ENCODE measurements at regions not wholly inside any gene's neighbourhood (a gene's known extent, or its start where the extent isn't known, plus 50 kb on each side); places are given as distances from the start of the nearest gene placed in this dataset.
"Not testable (repeated sequence)": the region's sequence is repeated elsewhere in the genome, so short reads cannot be mapped to it uniquely, and the experiment has no call there.

DNA sequence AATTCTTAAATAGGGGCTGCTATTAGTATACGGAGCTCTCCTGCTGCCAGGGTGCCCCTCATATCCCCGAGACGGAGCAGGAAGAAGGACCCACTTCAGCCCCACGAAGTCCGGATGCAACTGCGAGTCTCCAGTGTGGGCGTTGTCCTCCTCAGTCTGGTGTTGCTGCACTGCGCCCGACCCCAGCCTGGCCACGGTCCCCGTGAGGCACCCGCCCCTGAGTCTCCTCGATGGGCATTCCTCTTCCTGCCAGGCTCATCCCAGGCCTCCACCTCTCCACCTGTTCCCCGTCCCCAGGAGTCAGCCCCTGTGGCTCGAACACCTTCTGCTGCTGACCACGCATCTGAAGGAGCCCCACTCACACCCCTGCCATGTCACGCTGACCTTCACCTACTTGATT lies 68.1 kb upstream of the SFSWAP start:
- no peak for DNase-seq

DNA sequence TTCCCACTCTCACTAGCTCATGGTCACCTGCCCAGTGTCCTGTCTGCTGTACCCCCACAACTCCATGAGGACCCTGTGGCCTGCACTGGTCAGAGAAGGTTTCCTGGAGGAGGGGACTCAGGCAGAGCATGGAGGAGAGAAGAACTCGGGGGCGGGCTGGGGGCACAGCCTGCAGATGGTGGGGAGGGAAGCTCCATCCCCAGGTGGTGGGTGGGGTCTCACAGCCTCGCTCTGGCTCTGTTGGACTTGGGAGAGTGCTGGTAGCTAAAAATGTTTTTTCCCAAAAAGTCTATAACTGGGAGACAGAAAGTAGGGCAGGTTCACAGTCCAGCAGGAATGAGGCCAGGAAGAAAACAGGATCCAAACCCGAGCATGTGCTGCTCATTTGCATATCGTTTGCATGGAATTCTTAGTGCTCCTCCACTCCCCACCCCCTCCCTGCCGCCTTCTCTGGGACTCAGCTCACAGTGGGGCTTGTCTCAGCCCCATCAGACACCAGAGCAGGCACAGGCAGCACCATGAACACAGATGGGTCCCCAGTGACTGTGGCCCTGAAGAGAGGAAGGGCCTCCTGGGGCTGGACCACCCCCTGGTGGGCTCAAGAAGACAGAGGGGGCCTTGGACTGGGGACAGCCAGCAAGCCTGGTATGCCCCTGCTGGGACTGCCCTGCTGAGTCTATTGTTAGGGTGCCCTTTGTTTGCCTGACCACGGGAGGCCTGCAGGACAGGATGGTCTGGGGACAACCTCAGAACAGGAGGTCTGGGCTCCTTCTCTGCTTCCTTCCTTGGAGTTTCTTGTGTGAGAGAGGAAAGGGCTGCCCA lies 67.0 kb upstream of the SFSWAP start:
- no peak for DNase-seq

DNA sequence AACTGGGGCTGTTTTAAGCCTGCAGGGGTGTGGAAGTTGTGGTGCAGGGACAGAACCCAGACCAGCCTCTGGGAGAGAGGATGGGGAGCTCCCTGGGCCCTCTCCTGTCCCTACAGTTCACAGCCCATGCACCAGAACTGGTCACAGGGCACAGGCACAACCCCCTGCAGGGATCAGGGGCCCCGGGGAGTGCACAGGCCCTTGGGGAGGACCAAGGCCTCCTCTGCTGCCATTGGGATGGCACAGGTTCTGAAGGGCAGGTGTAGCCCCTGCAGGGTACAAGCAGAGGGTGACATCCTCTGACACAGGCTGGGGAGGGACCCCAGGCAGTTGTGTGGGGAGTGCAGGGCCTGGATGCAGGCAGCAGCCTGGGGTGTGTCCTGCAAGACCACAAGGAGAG lies 66.4 kb upstream of the SFSWAP start:
- DNase-seq = no peak

DNA sequence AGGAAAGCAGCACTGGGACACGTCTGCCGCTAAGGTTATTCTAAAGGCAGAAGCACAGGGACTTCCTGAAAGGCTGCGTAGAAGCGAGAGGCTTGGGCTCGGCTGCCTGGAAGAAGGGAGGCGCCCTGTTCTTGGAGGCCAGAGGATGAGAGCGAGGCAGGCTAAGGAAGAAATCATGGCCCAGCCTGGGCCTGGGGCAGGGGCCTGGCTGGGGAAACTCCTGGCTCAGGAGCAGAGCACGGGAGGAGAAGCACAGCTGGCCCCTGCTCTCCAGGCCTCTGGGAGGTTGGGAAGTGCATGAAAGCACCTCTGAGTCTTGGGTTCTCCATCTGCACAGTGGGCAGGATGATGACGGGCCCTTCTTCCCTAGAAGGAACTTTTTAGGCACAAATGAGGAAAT lies 66.0 kb upstream of the SFSWAP start:
- DNase-seq = not testable (repeated sequence)

DNA sequence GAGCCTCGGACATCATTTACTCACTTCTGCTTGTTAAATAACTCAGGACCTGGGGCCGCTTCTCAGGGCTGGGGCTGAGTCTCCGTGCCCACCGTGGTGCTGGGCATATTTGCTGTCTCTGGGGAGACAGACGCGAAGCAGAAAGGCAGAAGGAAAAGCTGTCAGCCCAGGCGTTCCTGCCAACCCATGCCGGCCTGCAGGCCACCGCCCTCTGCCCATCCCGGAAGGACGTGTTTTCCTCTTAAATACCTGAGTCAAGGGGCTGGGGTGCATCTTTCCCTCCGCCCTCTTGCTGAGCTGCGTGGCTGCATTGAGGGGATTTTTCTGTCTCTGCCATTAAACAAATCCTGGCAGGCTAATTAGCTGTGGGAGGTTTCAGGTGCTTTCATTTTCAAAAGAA lies 65.3 kb upstream of the SFSWAP start:
- DNase-seq = not testable (repeated sequence)

DNA sequence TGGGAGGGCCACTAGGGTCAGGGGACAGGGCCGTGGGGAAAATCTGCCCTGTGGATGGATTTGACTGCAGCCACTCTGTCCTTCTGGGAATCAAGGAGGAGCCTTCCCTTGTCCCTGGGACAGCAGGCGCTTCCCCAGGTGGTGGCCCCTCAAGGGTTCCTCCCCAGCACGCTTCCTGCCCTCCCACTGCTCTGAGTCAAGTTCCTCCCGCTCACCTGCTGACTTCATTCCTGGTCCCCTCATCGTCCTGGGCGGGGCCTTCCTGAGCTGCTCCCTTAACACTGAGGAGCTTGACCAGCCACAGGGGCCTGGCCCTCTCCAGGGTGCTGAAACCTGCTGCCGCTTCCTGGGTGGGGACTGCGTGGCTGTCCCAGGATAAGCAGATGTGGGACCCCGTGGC lies 64.4 kb upstream of the SFSWAP start:
- DNase-seq = not testable (repeated sequence)

DNA sequence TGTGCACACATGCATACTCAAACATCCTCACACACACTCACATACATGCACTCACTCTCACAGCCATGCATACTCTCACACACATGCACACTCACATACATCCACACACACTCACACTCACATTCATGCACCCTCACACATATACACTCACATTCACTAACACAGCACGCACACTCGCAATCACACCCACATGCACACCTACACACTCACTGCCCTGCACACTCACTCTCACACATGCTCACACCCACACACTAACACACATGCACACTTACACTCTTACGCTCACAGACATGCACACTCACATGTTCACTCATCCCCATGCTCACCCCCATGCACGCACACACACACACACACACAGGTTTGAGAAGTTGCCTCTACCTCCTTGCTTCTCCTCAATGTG lies 63.2 kb upstream of the SFSWAP start:
- DNase-seq = no peak

DNA sequence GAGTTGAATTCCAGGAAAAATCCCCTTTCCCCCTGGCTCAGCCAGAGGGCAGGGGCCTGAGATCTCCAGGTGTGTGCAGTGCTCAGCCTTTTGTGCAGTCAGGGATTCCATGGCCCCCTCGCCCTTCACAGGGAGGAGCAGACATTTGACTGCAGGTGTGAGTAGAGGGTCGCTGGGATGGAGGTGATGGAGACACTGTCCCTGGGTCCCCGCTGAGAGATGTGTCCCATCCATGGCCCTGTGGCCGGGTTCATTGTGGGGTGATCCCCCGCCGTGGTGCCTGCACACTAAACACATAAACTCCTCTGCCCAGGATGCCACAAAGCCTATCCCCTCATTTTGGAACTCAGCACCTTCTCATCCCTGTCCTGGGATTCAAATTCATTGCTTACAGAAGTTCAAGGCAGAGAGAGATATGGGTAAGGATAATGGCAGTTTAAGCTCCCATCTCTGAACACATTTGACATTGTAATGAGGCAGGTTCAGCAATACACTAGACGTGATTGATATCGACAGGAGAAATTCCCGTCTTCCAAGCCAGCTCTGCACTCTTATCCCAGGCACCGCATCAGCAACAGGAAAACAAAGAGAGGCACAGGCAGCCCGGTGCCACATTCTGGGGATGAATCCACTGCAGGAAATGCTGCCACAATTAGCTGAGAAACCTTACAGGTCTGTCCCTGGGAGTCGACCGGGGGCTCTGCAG lies 55.3 kb upstream of the SFSWAP start:
- not testable (repeated sequence) for DNase-seq

DNA sequence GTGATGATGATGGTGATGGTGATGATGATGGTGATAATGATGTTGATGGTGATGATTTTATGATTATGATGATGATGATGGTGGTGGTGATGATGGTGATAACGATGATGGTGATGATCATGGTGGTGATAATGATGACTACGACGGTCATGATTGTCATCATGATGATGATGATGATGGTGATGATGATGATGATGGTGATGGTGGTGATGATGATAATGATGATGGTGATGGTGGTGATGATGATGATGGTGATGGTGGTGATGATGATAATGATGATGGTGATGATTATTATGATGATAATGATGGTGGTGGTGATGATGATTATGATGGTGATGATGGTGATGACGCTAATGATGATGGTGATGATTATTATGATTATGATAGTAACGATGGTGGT lies 54.1 kb upstream of the SFSWAP start:
- DNase-seq = not testable (repeated sequence)

DNA sequence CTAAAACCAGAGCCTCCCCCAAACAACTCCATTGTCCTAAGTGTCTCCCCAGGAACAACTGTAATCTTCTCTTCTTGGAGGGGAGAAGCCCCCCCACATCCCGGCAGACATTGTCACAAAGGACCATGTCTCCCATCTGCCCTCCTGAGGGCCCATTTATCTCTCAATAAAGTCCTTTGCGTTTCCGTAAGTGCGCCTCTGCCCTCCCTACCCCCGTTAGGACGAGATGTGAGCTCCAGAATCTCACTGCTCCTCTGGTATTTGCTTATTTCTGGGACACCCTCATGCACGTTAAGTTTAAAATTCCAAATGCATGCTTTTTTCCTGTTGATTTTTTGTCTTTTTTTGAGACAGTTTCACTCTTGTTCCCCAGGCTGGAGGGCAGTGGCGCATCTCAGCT lies 52.3 kb upstream of the SFSWAP start:
- not testable (repeated sequence) for DNase-seq

DNA sequence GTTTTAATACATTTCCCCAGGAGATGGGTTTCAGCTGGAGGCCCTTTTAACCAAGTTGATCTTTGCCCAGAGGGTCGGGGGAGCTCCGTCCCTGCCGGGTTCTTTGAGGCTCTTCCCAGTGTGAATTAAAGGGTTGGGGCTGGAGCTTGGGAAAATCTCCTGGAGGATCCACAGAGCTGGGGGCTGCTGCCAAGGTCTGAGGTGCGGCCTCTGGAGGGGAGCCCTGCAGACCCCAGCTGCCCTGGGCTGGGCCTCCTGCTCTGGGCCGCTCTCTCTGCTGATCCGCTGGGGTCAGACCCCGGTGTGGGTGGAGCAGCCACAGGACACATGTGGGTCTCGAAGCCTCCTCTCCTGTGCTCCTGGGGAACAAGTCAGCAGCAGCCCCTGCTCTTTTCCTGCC lies 51.4 kb upstream of the SFSWAP start:
- not testable (repeated sequence) for DNase-seq

DNA sequence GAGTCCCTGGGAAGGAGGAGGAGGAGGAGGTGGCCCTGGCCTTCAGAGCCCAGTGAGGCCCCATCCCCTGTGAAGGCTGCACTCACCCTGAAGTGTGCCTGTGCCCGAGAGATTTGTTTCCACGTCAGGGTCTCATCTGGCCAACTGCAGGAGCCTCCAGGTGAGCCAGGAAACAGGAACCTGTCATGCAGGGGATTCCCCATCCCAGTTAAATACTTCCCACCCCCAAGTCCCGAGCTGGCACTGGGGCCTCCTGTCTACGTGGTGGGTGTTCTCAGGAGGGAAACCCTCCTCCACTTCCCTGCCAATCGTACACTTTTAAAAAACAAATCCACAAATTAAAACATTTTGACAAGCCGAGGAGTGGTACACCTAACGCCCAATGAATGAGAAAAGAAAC lies 50.9 kb upstream of the SFSWAP start:
- not testable (repeated sequence) for DNase-seq

DNA sequence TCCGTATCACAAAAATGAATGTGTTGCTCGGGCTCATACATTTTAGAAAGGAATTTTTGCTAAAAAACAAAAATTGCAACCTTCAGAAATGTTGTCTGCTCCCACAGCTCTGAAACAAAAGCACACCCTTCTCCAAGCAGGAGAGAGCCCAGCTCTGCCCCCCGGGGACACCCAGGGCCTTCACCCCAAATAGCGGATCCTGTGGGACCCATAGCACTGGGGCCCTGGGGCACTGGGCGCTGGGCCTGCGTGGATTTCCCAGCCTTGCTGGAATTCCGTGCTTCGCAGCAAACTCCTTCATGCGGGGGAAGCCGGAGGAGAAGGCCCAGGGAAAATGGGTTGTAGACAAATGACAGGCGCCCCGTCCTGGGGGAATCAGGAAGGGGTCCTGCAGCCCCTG lies 50.5 kb upstream of the SFSWAP start:
- not testable (repeated sequence) for DNase-seq
